Fibroblast of pulmonary artery (primary cell): ENCODE measurements at regions not wholly inside any gene's neighbourhood (a gene's known extent, or its start where the extent isn't known, plus 50 kb on each side); places are given as distances from the start of the nearest gene placed in this dataset.
"Not testable (repeated sequence)": the region's sequence is repeated elsewhere in the genome, so short reads cannot be mapped to it uniquely, and the experiment has no call there.

Experiments used
- DNase-seq: peaks from one replicate; pipeline ENCODE4 v3.0.0-alpha.2; 2010; ENCODE audit warnings: low read depth
- H3K4me3 ChIP-seq: replicated peaks from 2 replicates; pipeline ENCODE4 v1.5.1; 2011; ENCODE audit warnings: low read depth, mild to moderate bottlenecking, control low read depth, low read length, moderate library complexity
- TF ChIP-seq, protein P1 (sequence below): IDR thresholded peaks from 2 replicates; pipeline ENCODE4 v1.5.1; 2011; ENCODE audit warnings: mild to moderate bottlenecking, control low read depth, low read length, inconsistent platforms; ENCODE audit errors: missing control alignments

- no peak overlapping the region for H3K4me3 ChIP-seq
- DNase-seq: peak; percentile 3
- TF ChIP-seq, protein P1, sequence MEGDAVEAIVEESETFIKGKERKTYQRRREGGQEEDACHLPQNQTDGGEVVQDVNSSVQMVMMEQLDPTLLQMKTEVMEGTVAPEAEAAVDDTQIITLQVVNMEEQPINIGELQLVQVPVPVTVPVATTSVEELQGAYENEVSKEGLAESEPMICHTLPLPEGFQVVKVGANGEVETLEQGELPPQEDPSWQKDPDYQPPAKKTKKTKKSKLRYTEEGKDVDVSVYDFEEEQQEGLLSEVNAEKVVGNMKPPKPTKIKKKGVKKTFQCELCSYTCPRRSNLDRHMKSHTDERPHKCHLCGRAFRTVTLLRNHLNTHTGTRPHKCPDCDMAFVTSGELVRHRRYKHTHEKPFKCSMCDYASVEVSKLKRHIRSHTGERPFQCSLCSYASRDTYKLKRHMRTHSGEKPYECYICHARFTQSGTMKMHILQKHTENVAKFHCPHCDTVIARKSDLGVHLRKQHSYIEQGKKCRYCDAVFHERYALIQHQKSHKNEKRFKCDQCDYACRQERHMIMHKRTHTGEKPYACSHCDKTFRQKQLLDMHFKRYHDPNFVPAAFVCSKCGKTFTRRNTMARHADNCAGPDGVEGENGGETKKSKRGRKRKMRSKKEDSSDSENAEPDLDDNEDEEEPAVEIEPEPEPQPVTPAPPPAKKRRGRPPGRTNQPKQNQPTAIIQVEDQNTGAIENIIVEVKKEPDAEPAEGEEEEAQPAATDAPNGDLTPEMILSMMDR: peak; percentile 10
These were observed 648.5 kb upstream of the LRRN3 start for GRCh38 chr7:110442381-110442837.

GRCh38 chr7:110446658-110447057 lies 644.3 kb upstream of the LRRN3 start:
- no peak overlapping the region for H3K4me3 ChIP-seq
- no peak for DNase-seq
- TF ChIP-seq, protein P1: no peak

GRCh38 chr7:110448918-110449317 lies 642.0 kb upstream of the LRRN3 start:
- DNase-seq: no peak
- no peak overlapping the region for H3K4me3 ChIP-seq
- TF ChIP-seq, protein P1: no peak

DNA sequence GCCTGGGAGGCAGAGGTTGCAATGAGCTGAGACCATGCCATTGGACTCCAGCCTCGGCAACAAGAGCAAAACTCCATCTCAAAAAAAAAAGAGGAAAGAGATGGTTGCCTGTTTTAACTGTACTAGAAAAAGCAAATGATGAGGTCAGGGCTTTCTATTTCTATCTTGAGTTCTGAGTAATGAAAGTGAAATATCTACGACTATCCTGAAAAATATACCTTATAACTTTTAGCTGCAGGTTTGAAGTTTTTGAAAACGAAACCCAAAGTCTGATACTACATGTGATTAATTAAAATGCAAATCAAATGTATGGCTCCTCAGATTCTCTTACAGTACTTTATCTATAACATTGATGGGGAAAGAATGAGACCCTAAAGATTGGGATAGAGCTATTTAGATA lies 636.2 kb upstream of the LRRN3 start:
- DNase-seq: no peak
- H3K4me3 ChIP-seq: no peak overlapping the region
- TF ChIP-seq, protein P1: no peak

DNA sequence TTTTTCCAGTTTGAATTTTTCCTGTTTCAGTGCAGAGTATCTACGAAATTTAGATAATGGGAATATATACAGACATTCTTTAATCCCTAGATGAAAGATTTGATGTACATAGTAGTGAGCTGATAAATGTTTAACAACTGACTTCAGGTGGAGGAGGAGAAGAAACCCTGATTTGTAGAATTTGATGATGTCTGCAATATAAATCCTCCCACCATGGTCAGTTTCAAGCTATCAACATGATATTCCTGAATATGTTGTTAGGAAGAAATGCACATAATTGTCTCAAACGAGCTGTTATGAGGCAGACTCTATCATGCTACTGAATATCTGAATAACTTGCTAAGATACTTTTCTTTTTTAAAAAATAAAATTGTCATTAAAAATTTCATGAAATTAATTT lies 629.3 kb upstream of the LRRN3 start:
- H3K4me3 ChIP-seq: no peak overlapping the region
- TF ChIP-seq, protein P1: no peak
- no peak for DNase-seq

DNA sequence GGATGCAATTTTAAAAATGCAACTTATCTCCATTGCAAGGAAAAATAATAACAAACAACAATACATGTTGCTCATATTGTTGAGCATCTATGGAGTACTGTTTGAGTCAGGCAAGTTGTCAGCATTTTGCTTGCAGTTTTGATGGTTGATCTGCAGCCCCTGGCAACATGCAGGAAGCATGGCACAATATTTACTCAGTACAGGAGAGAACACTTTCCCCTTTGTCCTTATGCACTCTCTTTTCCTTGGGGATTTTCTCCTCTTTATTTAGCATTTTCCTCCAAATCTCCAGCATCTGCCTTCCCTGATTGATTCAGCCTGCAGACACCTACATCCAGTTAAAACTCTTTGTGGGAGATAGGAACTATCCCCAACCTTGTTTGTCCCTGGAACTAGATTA lies 620.5 kb upstream of the LRRN3 start:
- H3K4me3 ChIP-seq: no peak overlapping the region
- TF ChIP-seq, protein P1: no peak

GRCh38 chr7:110472419-110472818 lies 618.5 kb upstream of the LRRN3 start:
- H3K4me3 ChIP-seq, DNase-seq: not testable (repeated sequence)

More for the DNA sequence above, 620.5 kb upstream of the LRRN3 start:
- no peak for DNase-seq
